ENCODE measurements at regions not wholly inside any gene's neighbourhood (a gene's known extent, or its start where the extent isn't known, plus 50 kb on each side); places are given as distances from the start of the nearest gene placed in this dataset.

DNA sequence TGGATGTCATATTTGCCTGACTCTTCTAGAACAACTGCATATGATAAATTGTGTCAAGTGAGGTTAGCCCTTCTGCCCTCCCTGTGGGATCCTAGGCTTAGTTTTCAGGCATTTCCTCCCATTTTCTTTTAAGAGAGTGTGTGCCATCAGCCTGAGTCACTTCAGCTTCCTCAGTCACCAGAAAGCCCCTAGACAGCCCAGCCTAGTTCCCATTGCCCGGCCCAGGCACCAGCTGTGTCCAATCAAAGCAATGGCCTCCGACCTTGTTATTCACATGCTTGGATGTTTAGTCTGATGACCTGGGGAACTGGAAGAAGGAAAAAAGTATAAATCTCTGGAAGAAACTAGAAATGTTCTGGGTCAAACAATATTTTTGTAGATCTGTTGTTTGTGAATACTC lies 221.9 kb upstream of the LRIG1 start:
- no peak for DNase-seq (ENCODE audit: low spot score)
- TF ChIP-seq, protein P1, sequence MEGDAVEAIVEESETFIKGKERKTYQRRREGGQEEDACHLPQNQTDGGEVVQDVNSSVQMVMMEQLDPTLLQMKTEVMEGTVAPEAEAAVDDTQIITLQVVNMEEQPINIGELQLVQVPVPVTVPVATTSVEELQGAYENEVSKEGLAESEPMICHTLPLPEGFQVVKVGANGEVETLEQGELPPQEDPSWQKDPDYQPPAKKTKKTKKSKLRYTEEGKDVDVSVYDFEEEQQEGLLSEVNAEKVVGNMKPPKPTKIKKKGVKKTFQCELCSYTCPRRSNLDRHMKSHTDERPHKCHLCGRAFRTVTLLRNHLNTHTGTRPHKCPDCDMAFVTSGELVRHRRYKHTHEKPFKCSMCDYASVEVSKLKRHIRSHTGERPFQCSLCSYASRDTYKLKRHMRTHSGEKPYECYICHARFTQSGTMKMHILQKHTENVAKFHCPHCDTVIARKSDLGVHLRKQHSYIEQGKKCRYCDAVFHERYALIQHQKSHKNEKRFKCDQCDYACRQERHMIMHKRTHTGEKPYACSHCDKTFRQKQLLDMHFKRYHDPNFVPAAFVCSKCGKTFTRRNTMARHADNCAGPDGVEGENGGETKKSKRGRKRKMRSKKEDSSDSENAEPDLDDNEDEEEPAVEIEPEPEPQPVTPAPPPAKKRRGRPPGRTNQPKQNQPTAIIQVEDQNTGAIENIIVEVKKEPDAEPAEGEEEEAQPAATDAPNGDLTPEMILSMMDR (IDR thresholded peaks at IDR 0.05; ENCODE audit: borderline replicate concordance, control extremely low read depth, extremely low read depth, insufficient read depth, missing control alignments) = no peak
- in situ Hi-C loops (cut with MboI; ENCODE audit: low sequenced_read_pairs, unreplicated experiment) = no loop called here

DNA sequence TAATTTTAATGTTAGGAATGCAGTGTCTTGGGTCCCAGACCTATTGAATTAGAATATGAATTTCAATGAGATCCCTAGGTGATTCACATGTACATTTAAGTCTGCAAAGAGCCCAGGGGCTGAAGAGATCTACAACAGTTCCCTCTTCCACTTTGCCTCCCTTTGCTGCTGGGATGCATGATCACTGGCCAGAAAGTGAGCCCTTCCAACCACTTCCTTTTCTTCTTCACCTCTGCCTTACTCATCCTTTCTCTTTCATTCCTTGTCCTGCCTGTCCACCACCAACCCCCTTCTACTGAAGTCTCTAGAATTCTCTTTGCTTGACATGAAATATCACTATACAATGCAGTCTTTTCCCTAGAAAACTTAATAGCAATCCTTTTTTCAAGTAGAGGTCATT lies 222.4 kb upstream of the LRIG1 start:
- TF ChIP-seq, protein P1 (IDR thresholded peaks at IDR 0.05; ENCODE audit: borderline replicate concordance, control extremely low read depth, extremely low read depth, insufficient read depth, missing control alignments) = no peak
- in situ Hi-C loops (cut with MboI; ENCODE audit: low sequenced_read_pairs, unreplicated experiment) = no loop called here
- no peak for DNase-seq (ENCODE audit: low spot score)

DNA sequence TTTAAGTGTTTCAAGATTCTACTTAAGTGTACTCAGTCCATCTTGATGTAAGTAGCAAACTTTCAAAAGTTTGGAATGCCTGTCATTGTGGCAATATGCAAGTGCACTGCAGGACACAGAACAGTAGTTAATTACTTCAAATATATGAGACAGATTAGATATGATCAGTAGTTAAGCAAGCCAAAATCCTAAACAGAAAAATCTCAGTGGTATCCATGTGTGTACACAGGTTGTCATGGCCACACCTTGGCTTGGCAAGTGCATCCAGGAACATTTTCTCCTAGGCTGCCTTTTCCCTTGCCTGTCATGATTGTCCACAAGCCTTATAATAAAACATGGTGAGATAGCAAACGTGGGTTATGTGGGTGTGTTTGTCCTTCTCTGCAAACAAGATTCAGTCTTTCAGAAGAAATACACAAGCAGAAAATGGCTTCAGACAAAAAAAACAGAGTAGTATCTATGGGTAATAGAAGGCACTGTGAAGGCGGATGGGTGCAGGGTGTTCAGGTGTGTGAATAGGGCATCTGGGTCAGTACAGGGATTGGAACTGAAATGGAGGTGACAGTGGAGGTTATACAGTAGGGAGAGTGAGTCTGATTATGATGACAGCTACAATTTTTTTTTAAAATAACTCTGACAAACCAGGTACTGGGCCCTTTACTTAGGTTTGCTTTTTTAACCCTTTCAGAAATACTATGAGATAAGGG lies 229.0 kb upstream of the LRIG1 start:
- in situ Hi-C loops (cut with MboI; ENCODE audit: low sequenced_read_pairs, unreplicated experiment) = no loop called here
- TF ChIP-seq, protein P1 (IDR thresholded peaks at IDR 0.05; ENCODE audit: borderline replicate concordance, control extremely low read depth, extremely low read depth, insufficient read depth, missing control alignments) = no peak
- no peak for DNase-seq (ENCODE audit: low spot score)

DNA sequence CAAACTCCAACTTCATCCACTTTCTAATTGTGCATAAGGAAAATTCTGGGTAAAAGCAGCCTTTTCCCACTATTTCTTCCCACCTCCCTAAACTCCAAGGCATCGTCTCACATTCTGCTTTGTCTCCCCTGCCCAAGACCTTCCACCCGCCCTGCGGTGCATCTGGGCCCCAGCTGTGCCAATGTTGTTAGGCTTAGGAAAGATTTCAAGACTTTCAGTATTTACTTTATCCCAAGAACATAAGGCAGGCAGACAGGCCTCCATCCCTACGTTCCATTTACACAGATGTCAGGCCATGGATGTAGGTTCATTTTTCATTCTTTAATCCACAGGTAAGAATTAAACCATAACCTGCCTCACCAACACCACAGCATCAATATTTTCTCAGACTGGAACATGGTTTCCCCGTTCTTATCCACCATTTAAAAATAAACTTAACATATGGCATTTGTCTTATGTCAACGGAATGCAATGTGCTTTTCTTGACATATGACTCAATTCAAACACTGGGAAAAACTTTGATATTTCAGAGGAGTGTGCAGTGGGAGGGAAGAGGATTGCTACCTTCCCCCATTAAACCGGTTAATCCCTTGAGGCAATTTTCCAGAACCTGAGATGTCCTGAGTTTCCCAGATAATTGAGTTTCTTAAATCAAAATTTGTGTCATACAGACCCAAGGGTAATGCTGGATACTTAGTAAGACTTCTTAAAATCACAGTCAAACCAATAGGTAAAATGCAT lies 238.0 kb upstream of the LRIG1 start:
- no peak for DNase-seq (ENCODE audit: low spot score)
- TF ChIP-seq, protein P1 (IDR thresholded peaks at IDR 0.05; ENCODE audit: borderline replicate concordance, control extremely low read depth, extremely low read depth, insufficient read depth, missing control alignments) = no peak
- in situ Hi-C loops (cut with MboI; ENCODE audit: low sequenced_read_pairs, unreplicated experiment) = no loop called here

GRCh38 chr3:66740260-66740659 lies 239.4 kb upstream of the LRIG1 start:
- in situ Hi-C loops (cut with MboI; ENCODE audit: low sequenced_read_pairs, unreplicated experiment) = no loop called here
- no peak for DNase-seq (ENCODE audit: low spot score)
- TF ChIP-seq, protein P1 (IDR thresholded peaks at IDR 0.05; ENCODE audit: borderline replicate concordance, control extremely low read depth, extremely low read depth, insufficient read depth, missing control alignments) = no peak

DNA sequence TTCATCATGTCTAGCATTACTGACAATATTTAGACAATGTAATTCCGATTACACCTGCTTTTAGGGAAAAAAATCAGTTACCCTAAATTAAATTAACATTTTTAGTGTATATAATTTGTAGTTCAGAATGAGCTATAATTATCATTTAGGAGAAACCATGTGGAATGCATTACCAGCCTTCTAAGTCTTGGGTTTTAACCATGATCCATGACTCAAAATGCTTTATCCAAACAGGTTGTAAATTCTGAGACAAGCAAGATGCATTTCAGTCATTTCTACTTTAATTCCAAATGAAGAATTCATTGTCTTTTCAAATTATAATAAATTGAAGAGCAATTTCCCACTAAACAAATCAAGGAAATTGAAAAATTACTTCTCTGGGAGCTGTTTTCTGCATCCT lies 243.7 kb upstream of the LRIG1 start:
- DNase-seq (ENCODE audit: low spot score) = no peak
- TF ChIP-seq, protein P1 (IDR thresholded peaks at IDR 0.05; ENCODE audit: borderline replicate concordance, control extremely low read depth, extremely low read depth, insufficient read depth, missing control alignments) = no peak
- in situ Hi-C loops (cut with MboI; ENCODE audit: low sequenced_read_pairs, unreplicated experiment) = no loop called here

All from GM13976 (cell line).